ENCODE measurements at regions not wholly inside any gene's neighbourhood (a gene's known extent, or its start where the extent isn't known, plus 50 kb on each side); places are given as distances from the start of the nearest gene placed in this dataset.

- DNase-seq (ENCODE audit: low read depth): no peak
Observed at GRCh38 chr22:27617214-27617881, 184.2 kb downstream of the MN1 start.

GRCh38 chr22:27620367-27621154 lies 181.0 kb downstream of the MN1 start:
- no peak for DNase-seq (ENCODE audit: low read depth)

GRCh38 chr22:27621486-27622070 lies 180.0 kb downstream of the MN1 start:
- no peak for DNase-seq (ENCODE audit: low read depth)

GRCh38 chr22:27624042-27624441 lies 177.5 kb downstream of the MN1 start:
- no peak for DNase-seq (ENCODE audit: low read depth)

- DNase-seq (ENCODE audit: low read depth): no peak
Observed at GRCh38 chr22:27624705-27625104, 176.9 kb downstream of the MN1 start.

- no peak for DNase-seq (ENCODE audit: low read depth)
Observed at GRCh38 chr22:27625769-27626674, 175.5 kb downstream of the MN1 start.

GRCh38 chr22:27626675-27627443 lies 174.7 kb downstream of the MN1 start:
- no peak for DNase-seq (ENCODE audit: low read depth)

GRCh38 chr22:27627444-27627833 lies 174.1 kb downstream of the MN1 start:
- DNase-seq (ENCODE audit: low read depth): no peak

- no peak for DNase-seq (ENCODE audit: low read depth)
Observed at GRCh38 chr22:27627901-27628300, 173.7 kb downstream of the MN1 start.

GRCh38 chr22:27628341-27628740 lies 173.2 kb downstream of the MN1 start:
- no peak for DNase-seq (ENCODE audit: low read depth)

GRCh38 chr22:27628891-27629631 lies 172.5 kb downstream of the MN1 start:
- no peak for DNase-seq (ENCODE audit: low read depth)

GRCh38 chr22:27629908-27630673 lies 171.5 kb downstream of the MN1 start:
- DNase-seq (ENCODE audit: low read depth): no peak

GRCh38 chr22:27630754-27631153 lies 170.8 kb downstream of the MN1 start:
- DNase-seq (ENCODE audit: low read depth): no peak

GRCh38 chr22:27631641-27632040 lies 169.9 kb downstream of the MN1 start:
- no peak for DNase-seq (ENCODE audit: low read depth)

- DNase-seq (ENCODE audit: low read depth): no peak
Observed at GRCh38 chr22:27632451-27633295, 168.9 kb downstream of the MN1 start.

GRCh38 chr22:27633296-27633871 lies 168.2 kb downstream of the MN1 start:
- DNase-seq (ENCODE audit: low read depth): no peak

GRCh38 chr22:27634043-27634740 lies 167.4 kb downstream of the MN1 start:
- no peak for DNase-seq (ENCODE audit: low read depth)

GRCh38 chr22:27635435-27635834 lies 166.1 kb downstream of the MN1 start:
- no peak for DNase-seq (ENCODE audit: low read depth)

Data from GM04504 (cell line).